Mesendoderm (in vitro differentiated cells): ENCODE measurements at regions not wholly inside any gene's neighbourhood (a gene's known extent, or its start where the extent isn't known, plus 50 kb on each side); places are given as distances from the start of the nearest gene placed in this dataset.

Source experiments
- DNase-seq: peaks from one replicate; pipeline ENCODE4 v3.0.0; 2013
- H2AK5ac ChIP-seq: 2 replicates; pipeline ENCODE4 v1.6.1; 2013; ENCODE audit warnings: low read length, inconsistent platforms
- H2BK120ac ChIP-seq: 2 replicates; pipeline ENCODE4 v1.6.1; 2013; ENCODE audit warnings: low read depth, mild to moderate bottlenecking, low read length, moderate library complexity, mixed read lengths
- H2BK15ac ChIP-seq: replicated peaks from 2 replicates; pipeline ENCODE4 v1.6.1; 2013; ENCODE audit warnings: low read depth, mild to moderate bottlenecking, moderate library complexity
- H2BK5ac ChIP-seq: 2 replicates; pipeline ENCODE4 v1.6.1; 2013; ENCODE audit warnings: low read length, inconsistent platforms
- H3K18ac ChIP-seq: 2 replicates; pipeline ENCODE4 v1.6.1; 2013; ENCODE audit warnings: mild to moderate bottlenecking, low read length, mixed read lengths
- H3K23ac ChIP-seq: one replicate; pipeline ENCODE4 v1.6.1; 2013; ENCODE audit warnings: low read length
- H3K27ac ChIP-seq: 2 replicates; pipeline ENCODE4 v1.5.1; 2013; ENCODE audit warnings: low read depth, mild to moderate bottlenecking, inconsistent platforms, low read length, moderate library complexity
- H3K27me3 ChIP-seq: 2 replicates; pipeline ENCODE4 v1.6.1; 2013; ENCODE audit warnings: low read length, control low read depth, mild to moderate bottlenecking, inconsistent platforms; ENCODE audit not compliant: insufficient read depth, poor library complexity
- H3K36me3 ChIP-seq: 2 replicates; pipeline ENCODE4 v1.6.1; 2013; ENCODE audit warnings: low read length, inconsistent platforms; ENCODE audit not compliant: control insufficient read depth, insufficient read depth
- H3K4ac ChIP-seq: one replicate; pipeline ENCODE4 v1.6.1; 2013; ENCODE audit warnings: low read depth, mild to moderate bottlenecking, low read length, moderate library complexity
- H3K4me1 ChIP-seq: 2 replicates; pipeline ENCODE4 v1.6.1; 2013; ENCODE audit warnings: low read depth, low read length, inconsistent platforms; ENCODE audit not compliant: control insufficient read depth
- H3K4me2 ChIP-seq: 2 replicates; pipeline ENCODE4 v1.6.1; 2013; ENCODE audit warnings: low read length
- H3K4me3 ChIP-seq: 2 replicates; pipeline ENCODE4 v1.5.1; 2013; ENCODE audit warnings: mild to moderate bottlenecking, low read length
- H3K56ac ChIP-seq: one replicate; pipeline ENCODE4 v1.6.1; 2013; ENCODE audit warnings: low read length
- H3K79me1 ChIP-seq: 2 replicates; pipeline ENCODE4 v1.6.1; 2013; ENCODE audit warnings: low read length, inconsistent platforms
- H3K79me2 ChIP-seq: 2 replicates; pipeline ENCODE4 v1.6.1; 2013; ENCODE audit warnings: mild to moderate bottlenecking, low read length; ENCODE audit not compliant: control insufficient read depth, insufficient read depth
- H3K9ac ChIP-seq: 2 replicates; pipeline ENCODE4 v1.6.1; 2013; ENCODE audit warnings: low read length, inconsistent platforms
- H4K5ac ChIP-seq: one replicate; pipeline ENCODE4 v1.6.1; 2013; ENCODE audit warnings: low read length
- H4K8ac ChIP-seq: one replicate; pipeline ENCODE4 v1.6.1; 2013; ENCODE audit warnings: low read depth, mild to moderate bottlenecking, control low read depth, low read length, moderate library complexity
- WGBS: extraction: QIAGEN DNeasy Blood & Tissue Kit; methylation state at CpG from one replicate; pipeline ENCODE4 v1.1.7; 2013; ENCODE audit warnings: low lambda C conversion rate, missing lambda C conversion rate; ENCODE audit not compliant: insufficient coverage; ENCODE audit errors: extremely low coverage; 5-methylcytosine and 5-hydroxymethylcytosine counted together

DNA sequence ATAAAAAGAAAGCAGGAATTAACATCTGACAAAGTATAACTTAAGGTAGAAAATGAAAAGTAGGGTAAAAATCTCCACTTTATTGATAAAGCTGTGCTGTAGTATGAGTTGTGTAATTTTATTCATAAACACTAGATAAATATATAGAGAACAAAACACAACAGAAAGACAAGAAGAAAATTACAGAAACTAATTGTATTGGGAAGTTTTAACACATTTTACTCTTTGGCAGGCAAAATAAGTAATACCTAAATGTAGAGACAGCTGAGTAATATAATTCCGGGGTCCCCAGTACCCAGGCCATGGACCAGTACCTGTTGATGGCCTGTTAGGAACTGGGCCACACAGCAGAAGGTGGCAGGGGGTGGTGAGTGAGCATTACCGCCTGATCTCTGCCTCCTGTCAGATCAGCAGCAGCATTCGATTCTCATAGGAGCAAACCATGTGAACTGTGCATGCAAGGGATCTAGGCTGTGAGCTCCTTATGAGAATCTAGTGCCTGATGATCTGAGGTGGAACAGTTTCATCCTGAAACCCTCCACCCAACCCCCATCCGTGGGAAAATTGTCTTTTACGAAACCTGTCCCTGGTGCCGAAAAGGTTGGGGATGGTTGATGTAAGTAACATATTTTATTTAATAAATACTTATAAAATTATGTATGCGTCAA, 84.4 kb upstream of the ETV6 start:
- no peak for DNase-seq
- Histone ChIP-seq H3K79me1 (no peaks in the 10 kb centered on the region), H3K27me3 (no peaks in the 10 kb centered on the region), H4K8ac (no peak overlapping the region), H2BK5ac (no peak overlapping the region), H3K4me1 (no peaks in the 10 kb centered on the region), H3K4me3 (no peak overlapping the region), H3K79me2 (no peaks in the 10 kb centered on the region), H3K23ac (no peak overlapping the region), H3K4ac (no peak overlapping the region), H2BK120ac (no peak overlapping the region), H4K5ac (no peak overlapping the region), H3K36me3 (no peaks in the 10 kb centered on the region), H3K56ac (no peak overlapping the region), H3K27ac (no peak overlapping the region), H3K4me2 (no peak overlapping the region), H2BK15ac (no peak overlapping the region), H3K9ac (no peak overlapping the region), H2AK5ac (no peak overlapping the region), H3K18ac (no peak overlapping the region)
- no CpG with 5 or more reads among the region's 7 CpGs for WGBS

DNA sequence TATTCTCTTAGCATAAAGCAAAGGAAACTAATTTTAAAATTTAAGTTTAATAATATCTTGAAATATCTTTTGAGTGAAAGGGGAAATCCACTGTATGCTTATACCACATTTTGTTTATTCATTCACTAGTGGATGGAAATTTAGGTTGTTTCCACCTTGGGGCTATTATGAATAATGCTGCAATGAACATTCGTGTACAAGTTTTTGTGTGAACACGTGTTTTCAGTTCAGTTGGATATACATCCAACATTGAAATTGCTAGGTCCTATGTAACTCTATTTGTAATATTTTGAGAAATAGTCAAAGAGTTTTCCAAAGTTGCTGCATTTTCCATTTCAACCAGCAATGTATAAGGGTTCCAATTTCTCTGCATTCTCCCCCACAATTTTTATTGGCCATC, 83.7 kb upstream of the ETV6 start:
- Histone ChIP-seq H3K9ac (no peak overlapping the region), H3K4ac (no peak overlapping the region), H3K27ac (no peak overlapping the region), H4K8ac (no peak overlapping the region), H2BK5ac (no peak overlapping the region), H3K79me2 (no peaks in the 10 kb centered on the region), H4K5ac (no peak overlapping the region), H2BK15ac (no peak overlapping the region), H3K56ac (no peak overlapping the region), H3K18ac (no peak overlapping the region), H3K4me2 (no peak overlapping the region), H3K36me3 (no peaks in the 10 kb centered on the region), H2AK5ac (no peak overlapping the region), H3K23ac (no peak overlapping the region), H2BK120ac (no peak overlapping the region), H3K79me1 (no peaks in the 10 kb centered on the region), H3K27me3 (no peaks in the 10 kb centered on the region), H3K4me3 (no peak overlapping the region), H3K4me1 (no peaks in the 10 kb centered on the region)
- DNase-seq = no peak
- no CpG with 5 or more reads among the region's 2 CpGs for WGBS

DNA sequence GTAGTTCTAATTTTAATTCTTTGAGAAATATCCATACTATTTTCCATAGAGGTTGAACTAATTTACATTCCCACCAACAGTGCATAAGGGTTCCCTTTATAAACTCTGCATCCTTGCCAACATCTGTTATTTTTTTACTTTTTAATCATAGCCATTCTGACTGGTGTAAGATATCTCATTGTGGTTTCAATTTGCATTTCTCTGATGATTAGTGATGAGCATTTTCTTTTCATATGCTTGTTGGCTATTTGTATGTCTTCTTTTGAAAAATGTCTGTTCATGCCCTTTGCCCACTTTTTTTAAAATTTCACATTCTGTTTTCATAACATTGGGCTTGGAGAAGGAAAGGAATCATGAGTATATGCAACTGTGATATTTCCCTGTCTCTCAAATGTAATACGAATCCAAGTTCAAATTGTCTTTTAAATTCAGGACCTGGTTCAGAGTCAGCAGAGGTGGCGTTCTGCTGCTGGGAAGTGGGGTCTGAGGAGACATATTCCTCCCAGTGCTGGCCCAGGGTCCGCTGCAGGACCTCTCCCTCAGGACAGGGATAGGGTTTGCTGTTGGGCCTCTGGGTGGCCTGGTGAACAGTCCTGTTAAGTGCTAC, 81.2 kb upstream of the ETV6 start:
- no peak for DNase-seq
- H3K79me1 ChIP-seq = no peaks in the 10 kb centered on the region
- no peaks in the 10 kb centered on the region for H3K79me2 ChIP-seq
- no peak overlapping the region for H2BK5ac ChIP-seq
- no peak overlapping the region for H2BK15ac ChIP-seq
- no peak overlapping the region for H3K4me2 ChIP-seq
- H4K5ac ChIP-seq = no peak overlapping the region
- H3K36me3 ChIP-seq = no peaks in the 10 kb centered on the region
- H2AK5ac ChIP-seq = no peak overlapping the region
- H3K9ac ChIP-seq = no peak overlapping the region
- H3K27ac ChIP-seq = no peak overlapping the region
- no peak overlapping the region for H3K18ac ChIP-seq
- no peaks in the 10 kb centered on the region for H3K27me3 ChIP-seq
- H2BK120ac ChIP-seq = no peak overlapping the region
- no peaks in the 10 kb centered on the region for H3K4me1 ChIP-seq
- H3K4me3 ChIP-seq = no peak overlapping the region
- no CpG with 5 or more reads among the region's 3 CpGs for WGBS
- H3K23ac ChIP-seq = no peak overlapping the region
- no peak overlapping the region for H3K4ac ChIP-seq
- no peak overlapping the region for H3K56ac ChIP-seq
- no peak overlapping the region for H4K8ac ChIP-seq

DNA sequence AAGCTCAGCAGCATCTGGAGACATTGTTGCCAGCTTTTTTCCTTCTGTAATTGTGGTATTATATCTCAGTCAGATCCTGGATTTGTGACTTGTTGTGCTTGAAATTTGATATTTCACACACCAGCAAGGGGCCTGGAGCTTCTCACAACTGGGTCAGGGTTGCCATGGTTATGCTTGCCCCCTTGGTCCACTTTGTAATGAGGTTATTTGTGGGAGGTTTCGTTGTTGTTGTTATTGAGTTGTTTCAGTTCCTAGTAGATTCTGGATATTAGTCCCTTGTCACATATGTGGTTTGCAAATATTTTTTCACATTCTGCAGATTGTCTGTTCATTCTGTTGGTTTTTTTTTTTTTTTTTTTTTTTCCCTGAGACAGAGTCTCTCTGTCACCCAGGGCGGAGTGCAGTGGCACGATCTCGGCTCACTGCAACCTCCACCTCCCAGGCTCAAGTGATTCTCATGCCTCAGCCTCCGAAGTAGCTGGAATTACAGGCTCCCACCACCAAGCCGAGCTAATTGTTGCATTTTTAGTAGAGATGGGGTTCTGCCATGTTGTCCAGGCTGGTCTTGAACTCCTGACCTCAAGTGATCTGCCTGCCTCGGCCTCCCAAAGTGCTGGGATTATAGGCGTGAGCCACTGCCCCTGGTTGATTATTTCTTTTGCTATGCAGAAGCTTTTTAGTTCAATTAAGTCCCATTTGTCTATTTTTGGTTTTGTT, 80.6 kb upstream of the ETV6 start:
- Histone ChIP-seq H2BK120ac (no peak overlapping the region), H3K4me3 (no peak overlapping the region), H2BK15ac (no peak overlapping the region), H3K27ac (no peak overlapping the region), H3K79me2 (no peaks in the 10 kb centered on the region), H3K27me3 (no peaks in the 10 kb centered on the region), H2BK5ac (no peak overlapping the region), H3K4me2 (no peak overlapping the region), H3K18ac (no peak overlapping the region), H3K36me3 (no peaks in the 10 kb centered on the region), H3K4ac (no peak overlapping the region), H3K56ac (no peak overlapping the region), H3K79me1 (no peaks in the 10 kb centered on the region), H2AK5ac (no peak overlapping the region), H4K5ac (no peak overlapping the region), H3K23ac (no peak overlapping the region), H4K8ac (no peak overlapping the region), H3K9ac (no peak overlapping the region), H3K4me1 (no peaks in the 10 kb centered on the region)
- no CpG with 5 or more reads among the region's 8 CpGs for WGBS
- DNase-seq = no peak

DNA sequence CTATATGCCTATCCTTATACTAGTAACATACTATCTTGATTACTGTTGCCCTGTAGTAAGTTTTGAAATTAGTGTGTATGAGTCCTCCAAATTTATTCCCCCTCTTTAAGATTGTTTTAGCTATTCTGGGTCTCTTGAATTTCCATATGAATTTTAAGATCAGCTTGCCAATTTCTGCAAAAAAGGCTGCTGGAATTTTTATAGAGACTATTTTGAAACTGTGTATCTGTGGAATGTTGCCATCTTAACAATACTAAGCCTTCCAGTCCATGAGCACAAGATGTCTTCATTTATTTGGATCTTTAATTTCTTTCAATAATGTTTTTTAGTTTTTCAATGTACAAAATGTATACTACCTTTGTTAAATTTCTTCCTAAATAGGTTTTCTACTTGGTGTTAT, 79.8 kb upstream of the ETV6 start:
- H3K18ac ChIP-seq = no peak overlapping the region
- no peaks in the 10 kb centered on the region for H3K36me3 ChIP-seq
- H3K79me1 ChIP-seq = no peaks in the 10 kb centered on the region
- no peak overlapping the region for H3K56ac ChIP-seq
- DNase-seq = no peak
- H3K27me3 ChIP-seq = no peaks in the 10 kb centered on the region
- no peaks in the 10 kb centered on the region for H3K4me1 ChIP-seq
- no peak overlapping the region for H3K4me2 ChIP-seq
- no peaks in the 10 kb centered on the region for H3K79me2 ChIP-seq
- H3K9ac ChIP-seq = no peak overlapping the region
- H4K5ac ChIP-seq = no peak overlapping the region
- H3K4me3 ChIP-seq = no peak overlapping the region
- H4K8ac ChIP-seq = no peak overlapping the region
- no peak overlapping the region for H3K4ac ChIP-seq
- no peak overlapping the region for H3K27ac ChIP-seq
- H2BK120ac ChIP-seq = no peak overlapping the region
- no peak overlapping the region for H2BK5ac ChIP-seq
- no peak overlapping the region for H2BK15ac ChIP-seq
- no peak overlapping the region for H3K23ac ChIP-seq
- H2AK5ac ChIP-seq = no peak overlapping the region
